ENCODE measurements at regions not wholly inside any gene's neighbourhood (a gene's known extent, or its start where the extent isn't known, plus 50 kb on each side); places are given as distances from the start of the nearest gene placed in this dataset.

- TF ChIP-seq CHD7 (IDR thresholded peaks at IDR 0.05; ENCODE audit: insufficient replicate concordance, low read length): no peak
- TF ChIP-seq SIN3A (conservative IDR thresholded peaks at IDR 0.05 in 1 of 2, IDR thresholded peaks at IDR 0.05 in 1 of 2; ENCODE audit: low read depth in 1 of 2, low read length in 2 of 2): no peak
- TF ChIP-seq GTF2F1 (IDR thresholded peaks at IDR 0.05; ENCODE audit: borderline replicate concordance, low read depth, low read length): no peak
- TF ChIP-seq, protein P1, sequence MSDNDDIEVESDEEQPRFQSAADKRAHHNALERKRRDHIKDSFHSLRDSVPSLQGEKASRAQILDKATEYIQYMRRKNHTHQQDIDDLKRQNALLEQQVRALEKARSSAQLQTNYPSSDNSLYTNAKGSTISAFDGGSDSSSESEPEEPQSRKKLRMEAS (IDR thresholded peaks at IDR 0.05): no peak
- TF ChIP-seq RFX5 (IDR thresholded peaks at IDR 0.05; ENCODE audit: borderline replicate concordance, low read depth, low read length): no peak
- no peak for TF ChIP-seq RXRA (IDR thresholded peaks at IDR 0.05; ENCODE audit: insufficient read depth, low read depth, low read length)
- TF ChIP-seq ATF2 (IDR thresholded peaks at IDR 0.05; ENCODE audit: low read length): no peak
These were observed 74.8 kb upstream of the CPXCR1 start (continued) for GRCh38 chrX:88672261-88672660.
